Hepatic stellate cell (primary cell): ENCODE measurements at regions not wholly inside any gene's neighbourhood (a gene's known extent, or its start where the extent isn't known, plus 50 kb on each side); places are given as distances from the start of the nearest gene placed in this dataset.

Experiments
- DNase-seq: peaks from one replicate; pipeline ENCODE4 v3.0.0; 2011; ENCODE audit warnings: low spot score

DNA sequence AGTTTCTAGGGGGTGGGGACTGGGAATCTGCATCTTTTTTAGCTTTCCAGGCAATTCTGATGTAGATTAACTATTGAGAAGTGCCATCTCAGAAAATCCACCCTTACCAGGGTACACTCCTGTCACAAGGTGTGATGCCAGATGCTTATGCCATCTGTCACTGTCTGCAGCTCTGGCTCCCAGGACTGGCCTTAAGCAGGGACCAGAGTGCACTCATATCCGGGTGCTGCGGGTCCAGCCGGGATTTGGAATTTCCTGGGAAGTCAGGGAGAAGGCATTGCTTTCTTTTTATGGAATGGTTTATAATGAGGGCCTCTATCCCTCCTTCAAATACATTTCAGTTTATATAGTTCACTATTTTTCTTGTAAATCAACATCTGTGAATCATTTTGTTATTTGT is 92.6 kb downstream of the TMEM174 start:
- DNase-seq, result no peak

DNA sequence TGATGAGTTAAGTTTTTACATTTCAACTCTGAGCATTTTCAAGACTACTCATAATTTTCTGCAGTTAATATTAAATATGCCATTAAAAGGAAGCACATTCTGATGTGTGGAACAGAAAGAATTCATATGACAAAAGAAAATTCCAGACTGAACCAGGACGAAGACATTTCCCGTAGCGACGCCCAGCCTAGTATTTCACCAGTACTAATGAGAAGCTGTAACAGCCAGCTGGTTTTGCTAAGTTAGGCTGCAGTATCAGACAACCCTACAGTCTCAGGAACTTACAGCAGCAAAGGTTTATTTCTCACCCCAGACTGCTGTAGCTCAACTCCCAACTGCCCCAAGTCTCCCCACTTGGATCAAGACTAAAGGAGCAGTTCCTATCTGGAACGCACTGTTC is 91.6 kb downstream of the TMEM174 start:
- no peak for DNase-seq

DNA sequence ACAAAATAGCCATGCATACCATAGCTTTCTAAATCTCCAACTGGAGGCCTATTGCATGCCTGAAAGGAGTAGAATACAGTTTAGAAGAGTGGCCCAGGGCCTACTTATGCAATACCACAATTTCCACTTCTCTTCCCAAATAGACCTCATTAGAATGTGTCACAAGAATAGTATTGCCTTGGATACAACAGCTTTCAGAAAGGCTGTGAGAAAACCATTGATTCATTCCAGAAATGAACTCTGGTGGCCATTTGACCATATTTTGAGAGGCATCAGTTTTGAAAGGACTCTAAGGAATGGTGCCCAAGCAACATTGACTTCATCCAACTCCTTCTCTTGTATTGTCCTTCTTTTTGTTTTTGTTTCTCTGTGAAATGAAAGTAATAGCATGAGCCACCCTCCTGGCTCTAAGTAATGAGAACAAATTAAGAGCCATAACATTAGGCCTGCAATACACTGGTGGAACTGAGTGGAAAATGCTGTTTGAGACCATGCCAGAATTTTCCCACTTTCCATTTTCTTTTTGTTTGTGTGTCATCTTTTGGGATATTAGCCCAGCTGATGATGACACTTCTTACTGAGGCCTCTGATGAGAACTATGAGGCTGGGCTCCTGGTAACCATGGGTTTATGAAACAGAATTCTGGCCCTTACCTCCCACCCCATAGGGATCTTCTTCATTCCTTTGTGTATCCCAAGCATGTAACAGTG is 90.2 kb downstream of the TMEM174 start:
- DNase-seq, result no peak

DNA sequence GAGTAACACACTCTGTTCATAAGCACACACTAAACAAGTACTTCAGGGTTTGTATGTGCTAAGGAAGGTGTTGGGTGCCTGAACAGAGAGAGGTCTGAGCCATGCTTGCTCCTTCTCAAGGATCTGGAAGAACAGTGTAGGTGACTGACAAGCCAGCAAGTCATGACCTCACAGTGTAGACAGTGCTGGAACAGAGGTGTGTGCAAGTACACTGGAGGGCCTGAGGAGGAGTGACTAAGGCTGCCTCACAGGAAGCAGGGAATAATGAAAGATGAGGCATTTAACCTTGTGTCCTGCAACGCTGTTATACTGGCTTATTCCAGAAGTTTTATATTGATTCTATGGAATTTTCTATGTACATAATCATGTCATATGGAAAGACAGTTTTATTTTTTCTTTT is 83.9 kb downstream of the TMEM174 start:
- DNase-seq, result no peak

DNA sequence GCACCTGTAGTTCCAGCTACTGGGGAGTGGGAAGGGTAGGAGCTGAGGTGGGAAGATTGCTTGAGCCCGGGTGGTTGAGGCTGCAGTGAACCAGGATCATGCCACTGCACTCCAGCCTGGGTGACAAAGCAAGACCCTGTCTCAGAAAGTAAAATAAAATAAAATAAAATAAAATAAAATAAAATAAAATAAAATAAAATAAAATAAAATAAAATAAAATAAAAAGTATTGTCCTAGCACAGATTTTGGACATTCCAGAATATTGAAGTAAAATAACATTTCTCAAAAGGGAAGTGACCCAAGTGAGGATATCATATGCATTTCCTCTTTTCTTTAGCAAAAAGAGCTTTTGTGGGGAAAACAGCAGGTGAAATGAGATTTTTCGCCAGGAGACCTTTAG is 83.5 kb downstream of the TMEM174 start:
- no peak for DNase-seq

DNA sequence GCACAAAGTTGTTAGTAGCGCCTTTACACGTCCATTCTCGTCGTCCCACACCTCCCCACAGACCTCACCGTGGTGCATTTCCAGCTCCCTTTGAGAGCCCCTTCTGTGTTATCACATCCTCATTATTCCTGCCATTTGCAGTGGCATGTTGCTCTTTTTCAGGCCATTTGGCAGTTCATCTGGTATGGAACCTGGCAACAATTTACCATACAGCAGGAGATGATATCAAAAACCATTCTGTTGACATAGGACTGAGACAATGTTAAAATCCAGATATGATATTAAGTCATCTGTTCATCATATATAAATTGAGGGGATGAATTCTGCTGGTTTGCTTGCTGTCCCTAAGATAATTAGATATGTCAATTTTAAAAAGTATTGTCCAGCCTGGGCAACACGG is 83.0 kb downstream of the TMEM174 start:
- no peak for DNase-seq

DNA sequence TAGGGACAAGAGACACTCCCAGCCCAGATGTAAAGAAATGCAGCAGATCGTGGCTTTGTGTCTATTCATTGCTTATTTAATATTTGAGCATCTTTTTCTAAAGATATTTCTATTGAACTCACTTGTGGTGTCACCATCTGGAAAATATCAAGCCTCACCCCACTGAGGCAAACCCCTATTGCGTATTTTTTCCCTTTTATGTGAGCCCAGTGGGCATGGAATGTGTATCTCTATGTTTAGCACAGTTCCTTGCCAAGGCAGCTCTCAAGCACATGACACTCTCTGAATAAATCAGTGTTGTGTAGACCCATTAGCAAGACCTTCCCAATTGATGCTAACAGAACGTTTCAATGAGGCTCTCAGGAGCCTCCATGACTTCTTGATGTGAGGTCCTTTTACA is 81.6 kb downstream of the TMEM174 start:
- no peak for DNase-seq

DNA sequence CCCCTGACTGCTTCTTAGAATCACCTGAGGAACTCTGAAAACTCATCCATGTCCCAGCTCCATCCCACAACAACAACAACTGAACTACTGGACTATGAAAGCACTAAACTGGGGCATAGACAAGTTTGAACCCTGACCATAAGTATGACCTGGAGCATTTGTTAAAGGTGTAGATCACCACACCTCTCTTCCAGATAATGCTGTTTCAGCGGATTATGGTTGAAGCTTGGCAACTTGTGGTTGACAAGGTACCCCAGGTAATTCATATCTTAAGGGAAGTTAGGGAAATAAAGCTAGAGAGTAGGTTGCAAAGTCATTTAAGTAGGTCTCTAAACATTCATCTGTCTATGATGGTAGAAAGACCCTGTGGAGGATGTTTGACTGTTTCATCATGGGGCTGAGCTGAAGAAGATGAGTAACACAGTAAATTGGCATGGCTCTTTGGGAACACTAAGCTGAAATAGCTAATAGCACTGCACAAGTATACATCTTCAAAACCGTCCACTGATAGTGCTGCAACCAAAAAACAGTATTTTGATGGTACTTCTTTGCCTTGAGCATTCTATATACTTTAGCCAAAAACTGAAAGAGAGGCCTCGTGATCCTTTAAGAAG is 80.2 kb downstream of the TMEM174 start:
- no peak for DNase-seq

DNA sequence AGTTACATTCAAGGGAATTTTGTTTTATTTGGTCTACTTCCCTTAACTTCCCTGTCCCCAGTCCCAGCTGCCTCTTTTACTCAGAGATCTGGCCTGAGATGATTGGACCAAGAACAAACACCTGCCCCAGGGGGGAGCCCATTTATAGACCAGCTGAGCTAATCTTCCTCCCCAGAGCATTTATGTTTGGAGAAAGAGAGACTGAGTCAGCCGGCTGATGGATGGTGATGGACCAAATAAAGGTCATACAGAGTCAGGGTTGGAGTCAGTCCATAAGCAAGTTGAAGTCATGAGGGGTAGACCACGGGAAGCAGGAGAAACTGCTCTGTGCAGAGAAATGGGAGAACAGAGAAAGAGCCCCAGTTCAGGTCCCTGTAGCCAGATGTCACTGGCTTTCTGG is 77.7 kb downstream of the TMEM174 start:
- DNase-seq, result no peak

DNA sequence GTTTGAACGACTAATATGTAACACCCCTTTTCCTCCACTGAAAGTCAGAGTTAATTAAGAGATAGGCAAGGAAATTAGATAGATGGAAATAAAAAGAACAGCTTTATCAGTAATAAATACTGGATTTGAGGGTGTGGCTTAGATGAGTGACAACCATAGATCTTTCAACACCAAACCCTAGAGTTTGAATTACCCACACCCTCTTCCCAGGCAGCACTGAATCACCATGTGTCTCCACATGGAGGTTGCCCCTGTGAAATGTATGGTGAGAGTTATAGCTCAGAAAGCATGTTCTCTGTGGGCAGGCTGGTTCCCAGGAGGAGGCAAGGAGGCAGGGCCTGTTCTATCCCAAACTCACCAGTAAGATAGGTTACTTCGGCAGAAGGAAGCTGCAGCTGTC is 69.7 kb downstream of the TMEM174 start:
- no peak for DNase-seq

DNA sequence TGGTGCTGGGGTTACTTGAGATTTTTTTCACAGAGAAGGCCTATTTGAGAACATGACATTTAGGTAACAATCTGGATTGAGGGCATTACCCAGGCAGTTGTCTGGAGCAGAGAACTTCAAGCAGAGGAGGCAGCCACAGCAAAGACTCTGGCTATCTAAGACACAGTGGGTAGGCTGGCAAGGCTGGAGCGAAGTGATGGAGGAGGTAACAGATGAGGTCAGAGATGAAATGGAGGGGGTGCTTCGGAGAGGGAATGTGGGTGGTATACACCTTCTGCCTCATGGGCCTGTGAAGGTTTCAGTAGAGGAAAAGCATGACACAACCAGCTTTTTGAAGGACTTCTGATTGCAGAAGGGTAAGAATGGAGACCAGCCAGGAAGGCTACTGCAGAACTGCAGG is 65.9 kb downstream of the TMEM174 start:
- no peak for DNase-seq

DNA sequence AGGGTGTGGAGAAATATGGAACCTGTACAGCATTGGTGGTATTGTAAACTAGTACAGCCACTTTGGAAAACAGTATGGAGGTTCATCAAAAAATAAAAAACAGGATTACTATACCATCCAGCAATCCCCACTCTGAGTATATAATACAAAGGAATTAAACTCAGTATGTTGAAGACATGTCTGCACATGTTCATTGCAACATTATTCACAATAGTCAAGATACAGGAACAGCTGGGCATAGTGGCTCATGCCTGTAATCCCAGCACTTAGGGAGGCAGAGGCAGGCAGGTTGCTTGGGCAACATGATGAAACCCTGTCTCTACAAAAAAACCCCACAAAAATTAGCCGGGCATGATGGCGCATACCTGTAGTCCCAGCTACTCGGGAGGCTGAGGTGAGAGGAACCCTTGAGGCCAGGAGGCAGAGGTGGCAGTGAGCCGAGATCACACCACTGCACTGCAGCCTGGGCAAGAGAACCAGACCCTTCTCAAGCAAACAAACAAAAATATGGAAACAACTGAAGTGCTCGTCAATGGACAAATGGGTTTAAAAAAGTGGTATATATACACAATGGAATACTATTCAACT is 63.6 kb downstream of the TMEM174 start:
- no peak for DNase-seq

DNA sequence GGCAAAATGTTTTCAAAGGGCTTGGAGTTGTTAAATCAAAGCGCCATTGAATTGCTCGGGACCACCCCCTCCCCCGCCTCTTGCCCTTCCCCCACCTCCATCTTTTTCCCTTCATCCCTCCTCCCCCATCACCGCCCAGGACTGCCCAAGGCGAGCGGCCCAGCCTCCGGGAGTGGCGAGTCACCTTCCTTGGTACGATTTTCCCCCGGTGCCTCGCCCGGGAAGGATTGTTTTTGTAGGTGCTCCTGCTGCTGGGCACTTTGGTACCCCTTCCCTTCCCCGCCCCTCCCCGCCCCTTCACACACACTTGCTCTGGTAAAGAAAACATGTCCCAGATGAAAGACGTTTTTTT is 61.2 kb downstream of the TMEM174 start:
- no peak for DNase-seq

DNA sequence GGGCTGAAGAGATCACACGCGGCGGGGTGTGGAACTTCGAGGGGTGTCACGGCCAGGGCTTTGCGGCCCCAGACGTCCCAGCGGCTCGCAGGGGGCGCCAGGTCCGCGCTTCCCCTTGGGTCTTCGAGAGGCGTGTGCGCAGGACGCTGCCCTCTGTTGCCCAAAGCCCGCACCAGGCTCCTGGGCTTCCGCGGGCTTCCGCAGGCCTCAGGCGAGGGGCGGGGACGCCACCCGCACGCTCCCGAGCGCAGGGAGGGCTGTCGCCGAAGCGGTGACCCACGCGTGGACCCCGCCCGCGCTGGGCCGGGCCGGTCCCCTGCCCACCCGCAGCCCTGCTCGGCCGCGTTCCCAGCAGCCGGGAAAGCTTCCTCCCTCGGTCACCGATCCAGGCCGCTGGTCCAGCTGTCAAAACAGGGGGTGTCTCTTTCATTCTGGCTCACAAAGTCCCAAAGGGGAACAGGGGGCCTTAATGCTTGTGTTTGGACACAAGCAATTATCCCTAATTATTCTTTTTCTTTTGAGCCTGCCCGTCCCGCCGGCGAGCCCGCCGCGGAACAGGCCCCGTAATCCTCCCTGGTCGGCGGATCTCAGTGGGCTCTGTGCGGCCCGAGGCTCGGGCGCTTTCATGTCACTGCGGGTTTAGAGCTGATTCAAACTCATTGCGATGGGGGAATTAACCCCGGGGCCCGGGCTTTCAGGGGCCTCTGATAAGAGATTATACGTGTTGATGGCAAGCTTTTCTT is 60.6 kb downstream of the TMEM174 start:
- peak; percentile 55 for DNase-seq

DNA sequence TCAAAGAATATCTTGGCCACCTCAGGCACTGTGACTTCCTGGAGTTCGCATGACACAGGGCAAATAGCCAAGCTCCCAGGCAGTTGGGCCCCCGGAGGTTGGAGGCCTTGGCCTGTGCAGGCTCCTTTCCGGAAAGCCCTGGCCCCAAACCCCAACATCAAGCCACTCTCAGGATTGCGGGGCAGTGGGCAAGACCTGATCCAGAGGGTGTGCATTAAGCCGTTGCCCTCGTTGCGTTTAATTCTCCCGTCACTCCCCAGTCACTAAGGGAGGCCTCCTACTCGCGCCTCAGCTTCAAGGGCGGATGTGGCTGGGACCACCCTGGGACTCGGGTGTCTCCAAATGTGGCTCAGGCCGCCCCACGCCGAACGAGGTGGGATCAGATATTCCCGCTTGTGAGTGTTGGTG is 60.1 kb downstream of the TMEM174 start:
- DNase-seq, result no peak

DNA sequence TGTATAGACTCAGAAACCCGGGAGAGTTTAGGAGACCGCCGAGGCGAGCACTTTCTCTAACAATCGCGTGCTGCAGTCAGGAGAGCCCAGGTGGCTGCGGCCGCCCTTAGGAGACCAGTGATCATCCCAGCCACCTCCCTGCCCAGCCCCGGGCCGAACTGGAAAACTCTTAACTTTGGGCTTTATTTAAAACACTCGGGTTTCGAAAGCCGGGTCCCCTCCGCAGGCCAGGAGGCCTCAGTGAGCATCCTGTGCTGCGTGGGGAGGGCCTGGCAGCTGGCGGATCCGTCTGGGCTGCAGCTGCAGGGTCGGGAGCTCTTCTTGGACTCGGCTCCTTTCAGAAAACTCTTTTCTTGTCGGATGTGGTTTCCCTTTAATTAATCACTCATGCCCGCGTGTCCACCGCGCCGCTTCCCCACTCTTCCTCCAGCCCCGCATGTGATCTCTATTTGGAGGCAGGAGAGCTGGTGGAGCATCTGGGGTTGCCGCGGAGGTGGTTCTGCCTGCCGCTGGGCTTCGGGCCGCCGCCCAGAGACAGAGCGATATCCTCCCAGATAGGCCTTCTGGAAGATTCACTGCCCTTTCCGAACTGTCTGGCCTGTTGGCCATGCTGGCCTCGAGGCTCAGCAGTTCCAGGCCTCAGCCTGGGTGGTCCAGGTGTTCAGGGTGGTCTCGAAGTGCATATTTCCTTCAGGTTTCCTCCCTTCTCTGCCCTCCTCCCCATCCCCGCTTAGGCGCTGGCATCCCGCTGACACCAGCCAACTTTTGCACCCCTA is 59.5 kb downstream of the TMEM174 start:
- no peak for DNase-seq

DNA sequence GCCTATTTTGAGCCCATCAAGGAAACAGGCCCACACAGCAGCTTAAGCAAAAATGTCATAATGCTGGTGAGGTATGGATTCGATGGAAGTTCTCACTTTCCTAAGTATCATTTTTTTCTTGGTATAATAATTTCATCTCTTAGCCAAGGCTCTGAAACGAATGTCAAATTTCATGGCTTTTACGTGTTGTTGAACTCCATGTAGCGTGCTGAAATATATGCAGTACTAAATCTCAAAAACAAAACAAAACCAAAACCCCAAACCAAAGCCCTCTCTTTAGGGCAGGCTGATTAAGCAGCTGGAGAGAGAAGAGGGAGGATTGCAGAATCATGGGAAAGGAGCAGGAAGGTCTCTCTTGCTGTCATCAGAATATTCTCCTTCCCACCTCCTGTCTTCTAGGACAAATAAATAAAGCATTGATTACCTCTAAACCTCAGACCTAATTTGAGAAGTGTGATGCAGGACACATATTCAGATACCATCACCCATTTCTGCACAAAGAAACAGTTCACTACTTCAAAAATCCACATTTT is 58.3 kb downstream of the TMEM174 start:
- no peak for DNase-seq

DNA sequence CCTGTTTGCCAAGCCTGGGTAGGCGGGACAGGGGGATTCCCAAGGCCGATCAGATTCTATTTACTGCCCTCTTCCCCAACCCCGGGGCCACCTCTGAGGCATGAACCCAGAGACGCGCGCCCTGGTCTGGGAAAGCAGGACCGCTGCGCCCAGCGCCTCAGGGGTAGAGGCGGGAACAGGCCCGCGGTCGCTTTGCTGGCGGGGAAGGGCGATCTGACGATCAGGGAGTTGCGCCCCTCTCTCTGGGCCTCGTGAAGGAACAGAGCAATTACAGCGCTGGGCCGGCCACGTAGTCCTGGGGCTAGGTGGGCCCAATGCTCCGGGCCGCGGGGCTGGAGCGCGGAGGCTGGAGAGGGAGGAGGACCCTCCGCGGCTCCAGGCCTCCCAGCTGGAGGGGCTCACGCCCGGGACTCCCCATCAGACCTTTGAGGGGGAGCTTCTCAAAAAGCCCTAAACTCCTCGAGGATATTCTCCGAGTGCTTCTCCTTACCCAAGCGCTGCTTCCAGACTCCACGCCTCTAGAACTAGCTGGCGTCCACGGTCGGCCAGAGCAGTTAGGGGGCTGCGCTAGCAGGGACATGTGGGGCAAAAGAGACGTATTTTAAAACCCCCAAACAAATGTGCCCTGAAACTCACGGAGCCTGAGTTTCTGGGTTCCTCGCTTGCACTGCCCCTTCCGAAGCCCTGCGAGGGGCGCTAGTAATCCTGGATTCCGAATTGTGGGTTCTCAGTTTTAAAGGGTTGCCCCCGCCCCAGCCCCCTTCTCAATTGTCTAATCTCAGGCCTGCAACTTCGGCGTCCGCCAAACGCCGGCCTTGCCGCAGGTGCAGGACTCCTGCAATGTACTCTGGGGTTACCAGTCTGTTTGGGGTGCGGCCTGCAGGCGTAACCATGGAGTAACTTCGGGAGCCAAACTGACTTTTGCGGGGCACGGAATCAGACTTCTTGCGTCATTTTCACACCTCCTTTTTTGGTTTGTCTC is 57.6 kb downstream of the TMEM174 start:
- DNase-seq, result no peak

DNA sequence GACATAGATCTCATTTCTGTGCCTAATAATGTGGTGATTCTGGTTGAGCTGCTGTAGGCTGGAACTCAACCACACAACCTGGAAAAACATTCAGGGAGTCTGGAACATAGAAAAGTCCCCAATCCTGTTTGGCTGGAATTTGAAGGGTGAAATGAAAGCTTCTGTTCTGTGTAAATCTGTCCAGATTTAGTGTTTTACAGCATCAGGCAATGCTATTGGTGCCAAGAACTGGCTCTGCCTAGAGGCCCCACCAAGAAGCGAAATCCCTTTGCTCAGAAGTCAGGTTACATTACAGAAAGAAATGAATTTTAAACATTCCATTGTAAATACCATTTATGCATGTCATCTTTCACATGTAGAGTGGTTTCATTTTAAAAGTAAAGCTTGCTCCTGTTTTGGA is 56.3 kb downstream of the TMEM174 start:
- peak; percentile 40 for DNase-seq

DNA sequence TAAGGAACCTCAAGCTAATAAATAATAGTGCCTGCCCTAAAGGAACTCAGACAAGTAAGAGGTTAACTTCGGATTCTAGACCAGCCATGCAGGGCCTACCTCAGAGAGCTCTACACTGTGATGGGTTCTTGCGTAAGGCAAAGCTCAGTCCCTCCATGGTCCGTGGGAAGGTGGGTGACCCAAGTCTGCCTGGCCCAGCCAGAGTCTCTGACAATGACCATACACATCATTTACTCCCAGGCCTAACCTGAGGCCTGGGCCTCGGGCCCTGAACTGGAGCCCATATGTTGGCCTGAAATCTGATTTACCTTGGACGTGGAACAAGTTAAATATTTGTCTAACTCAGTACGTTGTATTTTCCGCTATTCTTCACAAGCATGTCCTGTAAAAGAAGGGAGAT is 55.1 kb downstream of the TMEM174 start:
- no peak for DNase-seq
